ENCODE measurements at regions not wholly inside any gene's neighbourhood (a gene's known extent, or its start where the extent isn't known, plus 50 kb on each side); places are given as distances from the start of the nearest gene placed in this dataset.

DNA sequence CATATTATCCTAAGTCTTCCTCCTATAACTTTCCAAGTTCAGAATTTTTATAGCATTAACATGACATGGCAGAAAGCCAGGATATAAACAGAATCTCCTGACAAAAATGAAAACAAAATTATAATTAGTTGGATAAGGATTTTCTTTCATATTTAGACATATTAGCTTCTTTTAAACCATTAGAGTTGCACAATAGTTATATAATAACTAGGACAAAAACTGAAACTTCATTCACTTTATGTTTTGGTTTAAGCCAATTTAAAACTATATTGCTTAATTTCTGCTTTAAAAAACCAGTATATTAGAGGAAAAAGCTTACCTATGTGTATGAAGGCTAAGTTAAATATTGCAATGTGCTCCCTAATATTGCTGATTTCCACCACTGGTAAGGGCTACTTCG lies 254.8 kb downstream of the GPD2 start:
- intact Hi-C loops (cut with DNase I) = no loop called here
- TF ChIP-seq, protein P1, sequence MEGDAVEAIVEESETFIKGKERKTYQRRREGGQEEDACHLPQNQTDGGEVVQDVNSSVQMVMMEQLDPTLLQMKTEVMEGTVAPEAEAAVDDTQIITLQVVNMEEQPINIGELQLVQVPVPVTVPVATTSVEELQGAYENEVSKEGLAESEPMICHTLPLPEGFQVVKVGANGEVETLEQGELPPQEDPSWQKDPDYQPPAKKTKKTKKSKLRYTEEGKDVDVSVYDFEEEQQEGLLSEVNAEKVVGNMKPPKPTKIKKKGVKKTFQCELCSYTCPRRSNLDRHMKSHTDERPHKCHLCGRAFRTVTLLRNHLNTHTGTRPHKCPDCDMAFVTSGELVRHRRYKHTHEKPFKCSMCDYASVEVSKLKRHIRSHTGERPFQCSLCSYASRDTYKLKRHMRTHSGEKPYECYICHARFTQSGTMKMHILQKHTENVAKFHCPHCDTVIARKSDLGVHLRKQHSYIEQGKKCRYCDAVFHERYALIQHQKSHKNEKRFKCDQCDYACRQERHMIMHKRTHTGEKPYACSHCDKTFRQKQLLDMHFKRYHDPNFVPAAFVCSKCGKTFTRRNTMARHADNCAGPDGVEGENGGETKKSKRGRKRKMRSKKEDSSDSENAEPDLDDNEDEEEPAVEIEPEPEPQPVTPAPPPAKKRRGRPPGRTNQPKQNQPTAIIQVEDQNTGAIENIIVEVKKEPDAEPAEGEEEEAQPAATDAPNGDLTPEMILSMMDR (IDR thresholded peaks at IDR 0.05) = no peak
- H3K9me3 ChIP-seq = no peaks in the 10 kb centered on the region
- DNase-seq = no peak
- no peaks in the 10 kb centered on the region for H3K27me3 ChIP-seq
- no peak overlapping the region for H3K27ac ChIP-seq
- WGBS, 2 donors = 29 to 43% methylated on average over 1 of the region's 1 CpG
- H3K4me3 ChIP-seq = no peak overlapping the region
- no peak for ATAC-seq
- H3K4me1 ChIP-seq = no peaks in the 10 kb centered on the region
- H3K36me3 ChIP-seq (replicated peaks in 1 of 2; ENCODE audit: insufficient read depth in 1 of 2, low read depth in 2 of 2) = no peaks in the 10 kb centered on the region

DNA sequence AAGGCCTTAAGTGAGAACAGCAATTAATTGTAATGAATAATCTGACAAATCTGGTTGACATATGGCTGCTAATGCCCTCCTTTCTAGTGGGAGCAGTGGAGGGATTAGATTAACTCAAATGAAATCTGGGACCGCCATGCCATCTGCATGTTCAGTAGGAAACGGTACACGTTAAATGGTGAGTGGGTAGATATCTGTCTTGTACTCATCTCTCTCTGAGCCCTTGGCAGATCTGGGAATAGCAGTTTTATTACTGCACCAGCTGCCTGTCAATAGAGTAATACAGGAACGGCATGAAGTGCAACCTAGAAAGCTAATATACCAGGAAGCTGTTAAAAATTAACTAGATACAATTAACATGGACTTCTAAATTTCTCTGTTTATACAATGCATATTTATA lies 258.8 kb downstream of the GPD2 start:
- H3K36me3 ChIP-seq (replicated peaks in 1 of 2; ENCODE audit: insufficient read depth in 1 of 2, low read depth in 2 of 2) = no peaks in the 10 kb centered on the region
- H3K27ac ChIP-seq = no peak overlapping the region
- no peak for ATAC-seq
- no peaks in the 10 kb centered on the region for H3K4me1 ChIP-seq
- H3K27me3 ChIP-seq = no peaks in the 10 kb centered on the region
- DNase-seq = no peak
- WGBS, 2 donors = 55 to 72% methylated on average over 4 of the region's 4 CpGs
- intact Hi-C loops (cut with DNase I) = no loop called here
- H3K4me3 ChIP-seq = no peak overlapping the region
- no peaks in the 10 kb centered on the region for H3K9me3 ChIP-seq
- no peak for TF ChIP-seq POLR2A (IDR thresholded peaks at IDR 0.05)
- TF ChIP-seq, protein P1 (IDR thresholded peaks at IDR 0.05) = no peak

DNA sequence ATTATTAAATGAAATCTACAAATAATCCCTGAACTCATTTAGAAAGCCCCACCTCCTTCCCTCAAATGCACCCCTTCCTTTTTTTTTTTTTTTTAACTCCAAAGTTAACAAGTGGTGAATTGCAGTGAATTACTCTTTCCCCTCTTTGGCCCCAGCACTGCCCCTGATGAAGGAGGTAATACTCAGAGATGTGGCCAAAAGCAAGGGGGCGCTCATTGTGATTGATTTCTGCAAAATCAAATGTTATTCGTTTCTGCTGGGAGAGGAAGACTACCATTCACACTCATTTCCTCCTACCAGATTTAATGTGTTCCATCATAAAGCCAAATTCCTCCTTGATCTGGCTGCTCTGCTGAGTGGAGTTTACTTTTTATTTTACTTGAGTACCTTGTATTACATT lies 259.4 kb downstream of the GPD2 start:
- H3K27me3 ChIP-seq = no peaks in the 10 kb centered on the region
- no peak for ATAC-seq
- H3K27ac ChIP-seq = no peak overlapping the region
- H3K4me3 ChIP-seq = no peak overlapping the region
- H3K36me3 ChIP-seq (replicated peaks in 1 of 2; ENCODE audit: insufficient read depth in 1 of 2, low read depth in 2 of 2) = no peaks in the 10 kb centered on the region
- 59 to 67% methylated on average over 2 of the region's 2 CpGs for WGBS, 2 donors
- intact Hi-C loops (cut with DNase I) = no loop called here
- no peak for DNase-seq
- no peaks in the 10 kb centered on the region for H3K4me1 ChIP-seq
- TF ChIP-seq POLR2A (IDR thresholded peaks at IDR 0.05) = no peak
- TF ChIP-seq, protein P1 (IDR thresholded peaks at IDR 0.05) = no peak
- H3K9me3 ChIP-seq = no peaks in the 10 kb centered on the region

DNA sequence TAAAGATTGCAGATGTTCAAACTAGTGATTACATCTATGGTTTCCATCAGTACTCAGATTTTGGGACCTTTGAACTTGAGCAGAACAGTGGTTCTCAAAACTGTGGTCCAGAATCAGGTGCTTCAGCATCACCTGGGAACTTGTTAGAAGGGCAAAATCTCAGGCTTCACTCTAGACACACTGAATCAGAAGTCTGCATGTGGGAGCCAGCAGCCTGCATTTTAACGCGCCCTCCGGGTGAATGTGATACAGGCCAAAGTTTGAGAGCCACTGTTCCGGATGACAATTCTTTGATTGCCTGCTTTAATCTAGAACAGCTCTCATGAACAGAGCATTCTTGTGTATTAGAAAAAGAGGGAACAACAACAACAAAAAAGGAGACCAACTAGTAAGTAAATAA lies 261.7 kb downstream of the GPD2 start:
- Histone ChIP-seq H3K4me1 (no peaks in the 10 kb centered on the region), H3K27ac (no peak overlapping the region), H3K4me3 (no peak overlapping the region), H3K9me3 (no peaks in the 10 kb centered on the region), H3K36me3 (replicated peaks in 1 of 2; ENCODE audit: insufficient read depth in 1 of 2, low read depth in 2 of 2) (no peaks in the 10 kb centered on the region), H3K27me3 (no peaks in the 10 kb centered on the region)
- WGBS, 2 donors = 97% methylated on average over 4 of the region's 4 CpGs
- ATAC-seq (no peak), DNase-seq (no peak)
- TF ChIP-seq POLR2A (IDR thresholded peaks at IDR 0.05) = no peak
- TF ChIP-seq, protein P1 (IDR thresholded peaks at IDR 0.05) = no peak
- intact Hi-C loops (cut with DNase I) = no loop called here

DNA sequence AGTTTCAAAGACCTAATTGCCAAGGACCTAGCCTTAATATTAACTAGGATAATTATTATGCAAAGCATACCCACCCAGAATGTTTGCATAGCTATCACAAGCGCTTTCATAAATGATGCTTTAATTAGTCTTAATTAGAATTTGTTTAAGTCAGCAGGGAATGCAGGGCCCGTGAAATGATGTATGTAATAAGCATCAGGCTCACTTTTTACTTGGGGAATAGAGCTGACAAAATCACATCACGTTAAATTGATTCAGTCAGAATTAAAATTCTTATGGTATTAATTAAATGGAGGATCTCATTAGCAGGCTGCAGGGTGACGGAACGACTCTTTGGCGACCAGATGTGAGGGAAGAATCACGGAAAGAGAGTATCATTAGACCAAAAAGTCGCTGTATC lies 264.5 kb downstream of the GPD2 start:
- 46 to 62% methylated on average over 8 of the region's 8 CpGs for WGBS, 2 donors
- intact Hi-C loops (cut with DNase I) = no loop called here

More for the DNA sequence above, 264.5 kb downstream of the GPD2 start:
- TF ChIP-seq, protein P1 (IDR thresholded peaks at IDR 0.05) = no peak
- no peak for TF ChIP-seq POLR2A (IDR thresholded peaks at IDR 0.05)
- Histone ChIP-seq H3K36me3 (replicated peaks in 1 of 2; ENCODE audit: insufficient read depth in 1 of 2, low read depth in 2 of 2) (no peaks in the 10 kb centered on the region), H3K9me3 (no peaks in the 10 kb centered on the region), H3K4me3 (no peak overlapping the region), H3K27me3 (no peaks in the 10 kb centered on the region), H3K27ac (no peak overlapping the region), H3K4me1 (no peaks in the 10 kb centered on the region)
- DNase-seq (no peak), ATAC-seq (no peak)
